Thyroid gland (tissue), 4 donors: ENCODE measurements at regions not wholly inside any gene's neighbourhood (a gene's known extent, or its start where the extent isn't known, plus 50 kb on each side); places are given as distances from the start of the nearest gene placed in this dataset.

Experiments used
- DNase-seq, 2 donors: peaks; one replicate each; pipeline ENCODE4 v3.0.0-alpha.2; 2019
- H3K27ac ChIP-seq, 3 donors: fragments of 200-600 bp; sonication (generic); 1 replicate in 2 of 3; 2 replicates in 1 of 3; pipeline ENCODE4 v1.5.1; 2016 to 2019; ENCODE audit warnings: mild to moderate bottlenecking in 1 of 3, moderate library complexity in 1 of 3
- H3K27me3 ChIP-seq: fragments of 200-600 bp; sonication (generic); one replicate; pipeline ENCODE4 v1.5.1; 2019
- H3K36me3 ChIP-seq, 2 donors: fragments of 200-600 bp; sonication (generic); one replicate each; pipeline ENCODE4 v1.5.1; 2016 to 2019
- H3K4me1 ChIP-seq, 2 donors: fragments of 200-600 bp; sonication (generic); one replicate each; pipeline ENCODE4 v1.5.1; 2017 to 2019
- H3K4me3 ChIP-seq, 3 donors: fragments of 200-600 bp; sonication (generic); replicated peaks in 1 of 3; 1 replicate in 2 of 3; 2 replicates in 1 of 3; pipeline ENCODE4 v1.5.1; 2016; ENCODE audit warnings: mild to moderate bottlenecking in 1 of 3
- H3K9me3 ChIP-seq: fragments of 200-600 bp; sonication (generic); one replicate; pipeline ENCODE4 v1.5.1; 2017
- CTCF ChIP-seq, 6 experiments: fragments of 200-600 bp in 3 of 6; fragments of 450-650 bp in 3 of 6; sonication (generic) in 3 of 6; IDR thresholded peaks; one replicate each; pipeline ENCODE4 v1.5.1; 2016 to 2019; ENCODE audit warnings: antibody characterized with exemption in 6 of 6, mild to moderate bottlenecking in 2 of 6, inconsistent platforms in 1 of 6, moderate library complexity in 1 of 6
- POLR2A ChIP-seq, 2 donors: fragments of 450-650 bp; IDR thresholded peaks; one replicate each; pipeline ENCODE4 v1.6.1; 2017; ENCODE audit warnings: antibody characterized with exemption in 2 of 2, mild to moderate bottlenecking in 2 of 2, moderate library complexity in 1 of 2
- WGBS, 2 donors: methylation state at CpG; one replicate each; pipeline ENCODE4 v1.1.5; 2017; 5-methylcytosine and 5-hydroxymethylcytosine counted together
- intact Hi-C: fragments of 100-400 bp; cut with DNase I; formaldehyde crosslinking; loops from one replicate; pipeline ENCODE4 v1.15.1; 2023

- no peak overlapping the region for H3K4me3 ChIP-seq
- H3K9me3 ChIP-seq: no peaks in the 10 kb centered on the region
- TF ChIP-seq CTCF (IDR thresholded peaks at IDR 0.05) (no peak), POLR2A (IDR thresholded peaks at IDR 0.05) (no peak)
- H3K27me3 ChIP-seq: no peaks in the 10 kb centered on the region
- H3K4me1 ChIP-seq: no peaks in the 10 kb centered on the region
- no peak overlapping the region for H3K27ac ChIP-seq
- no peak for DNase-seq
- H3K36me3 ChIP-seq: no peaks in the 10 kb centered on the region
- WGBS, 2 donors: 95 to 98% methylated on average over 2 of the region's 2 CpGs
- intact Hi-C loops: no loop called here
Measured at GRCh38 chr20:40890181-40890580, 138.4 kb upstream of the TOP1 start.

GRCh38 chr20:40890635-40891034, 138.0 kb upstream of the TOP1 start:
- no peaks in the 10 kb centered on the region for H3K27me3 ChIP-seq
- no peaks in the 10 kb centered on the region for H3K36me3 ChIP-seq
- intact Hi-C loops: no loop called here
- H3K9me3 ChIP-seq: no peaks in the 10 kb centered on the region
- TF ChIP-seq POLR2A (IDR thresholded peaks at IDR 0.05) (no peak), CTCF (IDR thresholded peaks at IDR 0.05) (no peak)
- no peak overlapping the region for H3K27ac ChIP-seq
- H3K4me1 ChIP-seq: no peaks in the 10 kb centered on the region
- no peak overlapping the region for H3K4me3 ChIP-seq
- no peak for DNase-seq

GRCh38 chr20:40891351-40891750, 137.3 kb upstream of the TOP1 start:
- no peaks in the 10 kb centered on the region for H3K9me3 ChIP-seq
- H3K4me1 ChIP-seq: no peaks in the 10 kb centered on the region
- intact Hi-C loops: no loop called here
- DNase-seq: no peak
- no peak overlapping the region for H3K27ac ChIP-seq
- no peak overlapping the region for H3K4me3 ChIP-seq
- no peaks in the 10 kb centered on the region for H3K36me3 ChIP-seq
- H3K27me3 ChIP-seq: no peaks in the 10 kb centered on the region
- TF ChIP-seq POLR2A (IDR thresholded peaks at IDR 0.05) (no peak), CTCF (IDR thresholded peaks at IDR 0.05) (no peak)

GRCh38 chr20:40892642-40893041, 136.0 kb upstream of the TOP1 start:
- Histone ChIP-seq H3K4me1 (no peaks in the 10 kb centered on the region), H3K4me3 (no peak overlapping the region), H3K36me3 (no peaks in the 10 kb centered on the region), H3K27ac (no peak overlapping the region), H3K9me3 (no peaks in the 10 kb centered on the region), H3K27me3 (no peaks in the 10 kb centered on the region)
- DNase-seq: no peak
- WGBS, 2 donors: 81 to 84% methylated on average over 2 of the region's 2 CpGs
- TF ChIP-seq POLR2A (IDR thresholded peaks at IDR 0.05): no peak
- TF ChIP-seq CTCF (IDR thresholded peaks at IDR 0.05): no peak
- intact Hi-C loops: no loop called here

GRCh38 chr20:40893610-40894236, 134.9 kb upstream of the TOP1 start:
- H3K4me3 ChIP-seq: no peak overlapping the region
- intact Hi-C loops: no loop called here
- DNase-seq: no peak
- WGBS, 2 donors: 80% methylated on average over 1 of the region's 1 CpG
- no peaks in the 10 kb centered on the region for H3K4me1 ChIP-seq
- no peaks in the 10 kb centered on the region for H3K27me3 ChIP-seq
- TF ChIP-seq POLR2A (IDR thresholded peaks at IDR 0.05) (no peak), CTCF (IDR thresholded peaks at IDR 0.05) (no peak)
- no peaks in the 10 kb centered on the region for H3K9me3 ChIP-seq
- no peak overlapping the region for H3K27ac ChIP-seq
- H3K36me3 ChIP-seq: no peaks in the 10 kb centered on the region
